Stimulated activated naive CD8-positive, alpha-beta T cell treated with anti-CD3 and anti-CD28 coated beads, Interleukin-15, amount 100 ng/mL, for 72 hours (primary cell): ENCODE measurements at regions not wholly inside any gene's neighbourhood (a gene's known extent, or its start where the extent isn't known, plus 50 kb on each side); places are given as distances from the start of the nearest gene placed in this dataset.
A peak's percentile ranks its signal among the peaks of the same experiment; 100 is the strongest.

Experiments
- ATAC-seq: fragments of 150-1000 bp; cut with Tn5 transposase; 2 replicates; pipeline ENCODE4 v1.10.0; 2021; ENCODE audit warnings: mild to moderate bottlenecking, moderate library complexity
- DNase-seq, 2 donors: peaks; one replicate each; pipeline ENCODE4 v3.0.0; 2021 to 2022
- H3K27ac Mint-ChIP-seq, 2 donors: one replicate each; pipeline ENCODE4 v1.8.0; 2022; ENCODE audit warnings: mild to moderate bottlenecking in 2 of 2, mixed read lengths in 2 of 2, moderate library complexity in 2 of 2
- H3K27me3 Mint-ChIP-seq: one replicate; pipeline ENCODE4 v1.8.0; 2022; ENCODE audit warnings: mixed read lengths
- H3K4me1 Mint-ChIP-seq: one replicate; pipeline ENCODE4 v1.8.0; 2022; ENCODE audit warnings: mild to moderate bottlenecking, mixed read lengths
- H3K4me3 Mint-ChIP-seq, 2 donors: one replicate each; pipeline ENCODE4 v1.8.0; 2022; ENCODE audit warnings: mild to moderate bottlenecking in 2 of 2, mixed read lengths in 2 of 2, moderate library complexity in 1 of 2
- H3K9me3 Mint-ChIP-seq, 2 donors: one replicate each; pipeline ENCODE4 v1.8.0; 2022; ENCODE audit warnings: mixed read lengths in 2 of 2

DNA sequence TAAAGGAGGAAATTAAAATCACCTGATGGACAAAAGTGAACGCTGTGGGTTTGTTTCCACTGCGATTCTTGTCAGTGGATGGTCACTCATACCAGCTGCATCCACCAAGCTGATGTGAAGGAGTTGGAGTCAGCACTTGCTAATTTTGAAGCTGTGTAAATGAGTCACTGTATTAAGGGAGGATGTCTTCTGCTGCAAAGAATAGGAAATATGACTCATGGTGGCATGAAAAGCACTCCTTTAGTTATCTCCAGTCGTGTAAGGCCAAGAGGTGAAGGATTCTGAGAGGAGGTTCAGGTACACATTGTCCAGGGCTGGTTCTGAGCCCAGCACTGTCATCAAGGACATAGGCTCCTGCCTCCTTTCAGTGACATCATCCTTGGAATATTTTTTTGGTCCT is 71.7 kb upstream of the SKOR2 start:
- no peaks in the 10 kb centered on the region for H3K4me1 Mint-ChIP-seq
- H3K9me3 Mint-ChIP-seq = no peaks in the 10 kb centered on the region
- no peak overlapping the region for H3K4me3 Mint-ChIP-seq
- ATAC-seq (peak; percentile 59), DNase-seq (no peak)
- H3K27ac Mint-ChIP-seq = no peak overlapping the region
- no peaks in the 10 kb centered on the region for H3K27me3 Mint-ChIP-seq

DNA sequence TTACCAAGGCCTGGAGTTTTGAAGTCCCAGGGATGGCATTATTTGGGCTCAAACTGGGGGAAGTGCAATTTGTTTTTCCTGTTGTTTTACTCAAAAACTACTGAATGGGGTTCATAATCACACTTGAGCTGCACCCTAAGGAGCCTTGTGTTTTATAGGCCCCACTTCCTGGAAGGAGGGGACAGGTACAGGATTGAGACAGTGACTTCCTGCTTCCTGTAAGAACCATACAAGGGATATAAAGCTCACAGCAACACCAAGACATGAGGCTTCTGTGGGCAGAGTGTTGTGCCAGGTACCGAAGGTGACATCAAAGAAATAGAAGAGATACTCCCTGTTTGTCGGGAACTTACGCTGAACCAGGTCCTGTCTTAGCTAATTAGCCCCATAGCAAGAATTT is 70.4 kb upstream of the SKOR2 start:
- no peaks in the 10 kb centered on the region for H3K4me1 Mint-ChIP-seq
- no peak for DNase-seq
- H3K4me3 Mint-ChIP-seq = no peak overlapping the region
- H3K27me3 Mint-ChIP-seq = peaks cover 8% of the 10 kb centered on the region
- no peaks in the 10 kb centered on the region for H3K9me3 Mint-ChIP-seq
- H3K27ac Mint-ChIP-seq = no peak overlapping the region
- ATAC-seq = peak; percentile 64

DNA sequence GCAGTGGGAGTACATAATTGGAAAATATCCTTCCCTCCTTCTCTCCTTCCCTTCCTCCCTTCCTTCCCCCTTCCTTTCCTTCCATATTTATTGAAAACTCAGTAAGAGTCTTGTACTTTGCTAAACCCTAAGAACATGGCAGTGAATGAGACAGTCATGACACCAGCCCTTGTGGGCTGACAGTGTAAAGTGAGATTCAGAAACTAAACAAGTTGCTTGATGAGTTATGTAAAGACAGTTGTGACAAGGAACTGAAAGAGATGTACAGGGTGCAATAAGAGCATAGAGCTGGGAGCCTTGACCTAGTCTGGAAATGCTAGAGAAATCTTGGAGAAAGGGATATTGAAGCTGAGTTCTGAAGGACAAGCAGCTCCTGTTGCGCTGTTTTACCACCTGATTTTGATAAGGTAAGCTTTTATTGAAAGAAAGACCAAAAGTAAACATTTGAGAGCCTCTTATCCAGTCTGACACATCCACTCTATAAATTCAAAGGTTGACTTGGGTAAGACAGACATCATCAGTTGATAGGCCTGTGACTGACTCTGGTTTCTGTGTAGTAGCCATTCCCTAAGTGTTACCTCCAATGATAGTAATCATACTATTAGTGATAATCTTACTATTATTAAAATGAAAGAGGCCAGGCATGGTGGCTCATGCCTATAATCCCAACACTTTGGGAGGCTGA is 66.5 kb upstream of the SKOR2 start:
- no peak for ATAC-seq
- Mint-ChIP-seq H3K27me3 (peaks cover 8% of the 10 kb centered on the region), H3K27ac (peak overlapping the region in 1 of 2 donors; percentile 61), H3K9me3 (no peaks in the 10 kb centered on the region), H3K4me1 (no peaks in the 10 kb centered on the region), H3K4me3 (no peak overlapping the region)
- no peak for DNase-seq

DNA sequence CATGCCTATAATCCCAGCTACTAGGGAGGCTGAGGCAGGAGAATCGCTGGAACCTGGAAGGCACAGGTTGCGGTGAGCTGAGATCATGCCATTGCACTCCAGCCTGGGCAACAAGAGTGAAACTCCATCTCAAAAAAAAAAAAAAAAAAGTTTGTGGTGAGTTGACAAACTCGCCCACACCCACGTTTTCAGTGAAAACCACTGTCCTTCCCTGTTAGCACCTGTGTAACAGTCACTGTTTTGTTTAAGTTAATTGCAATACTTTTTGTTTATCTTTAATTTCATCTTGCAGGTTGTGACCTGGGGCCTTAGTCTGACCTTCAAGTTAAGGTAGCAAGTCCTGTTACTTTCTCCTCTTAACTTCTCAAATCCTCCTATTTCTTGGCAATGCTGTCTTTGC is 65.5 kb upstream of the SKOR2 start:
- Mint-ChIP-seq H3K4me3 (no peak overlapping the region), H3K27ac (no peak overlapping the region), H3K4me1 (no peaks in the 10 kb centered on the region), H3K9me3 (no peaks in the 10 kb centered on the region), H3K27me3 (peaks cover 8% of the 10 kb centered on the region)
- ATAC-seq (no peak), DNase-seq (no peak)

DNA sequence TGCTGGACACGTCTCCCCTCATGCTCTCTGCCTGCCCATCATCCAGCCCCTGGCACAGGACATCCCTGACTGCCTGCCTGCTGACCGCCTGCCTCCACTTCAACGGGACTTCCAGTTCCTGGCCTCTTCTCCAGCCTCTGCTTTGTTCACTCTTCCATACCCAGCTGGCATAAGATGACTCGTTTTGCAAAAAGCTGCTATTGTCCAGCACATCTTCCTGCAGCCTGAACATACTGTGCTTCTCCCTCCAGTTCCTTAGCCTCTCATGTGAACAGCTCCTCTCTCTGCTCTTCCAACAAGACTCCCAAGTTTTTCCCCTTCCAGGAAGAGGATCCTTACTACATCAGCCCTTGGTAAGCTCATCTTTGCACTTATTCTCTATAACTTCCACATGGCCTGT is 62.4 kb upstream of the SKOR2 start:
- ATAC-seq (no peak), DNase-seq (no peak)
- H3K27me3 Mint-ChIP-seq = peaks cover 19% of the 10 kb centered on the region
- no peak overlapping the region for H3K27ac Mint-ChIP-seq
- no peaks in the 10 kb centered on the region for H3K4me1 Mint-ChIP-seq
- no peak overlapping the region for H3K4me3 Mint-ChIP-seq
- H3K9me3 Mint-ChIP-seq = no peaks in the 10 kb centered on the region

DNA sequence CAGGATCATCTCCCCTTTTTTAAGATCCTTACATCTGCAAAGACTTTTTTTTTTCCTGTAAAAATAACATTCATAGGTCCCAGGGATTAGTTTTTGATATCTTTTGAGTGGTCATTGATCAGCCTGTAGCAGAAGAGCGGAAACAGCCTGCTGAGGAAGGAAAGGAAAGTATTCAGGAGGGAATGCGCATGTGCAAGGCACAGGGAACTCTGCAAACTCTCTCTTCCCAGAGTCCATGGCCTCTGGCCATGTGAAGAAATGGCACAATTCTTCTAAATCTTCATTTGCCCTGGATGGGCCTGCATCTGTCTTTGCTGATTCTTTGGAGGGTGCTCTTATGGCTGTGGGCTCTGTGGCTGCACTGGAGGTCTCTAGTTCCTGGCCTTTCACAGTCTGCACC is 60.1 kb upstream of the SKOR2 start:
- no peaks in the 10 kb centered on the region for H3K9me3 Mint-ChIP-seq
- ATAC-seq = no peak

More for the DNA sequence above, 60.1 kb upstream of the SKOR2 start:
- no peaks in the 10 kb centered on the region for H3K4me1 Mint-ChIP-seq
- H3K27ac Mint-ChIP-seq = no peak overlapping the region
- no peak for DNase-seq
- H3K4me3 Mint-ChIP-seq = no peak overlapping the region
- peaks cover 28% of the 10 kb centered on the region for H3K27me3 Mint-ChIP-seq
